ENCODE measurements at regions not wholly inside any gene's neighbourhood (a gene's known extent, or its start where the extent isn't known, plus 50 kb on each side); places are given as distances from the start of the nearest gene placed in this dataset.

- Histone ChIP-seq H3K4me1 (ENCODE audit: control insufficient read depth, insufficient read depth, low read length) (no peaks in the 10 kb centered on the region), H3K27ac (ENCODE audit: extremely low read depth, low read depth, low read length) (no peak overlapping the region), H3K36me3 (ENCODE audit: control insufficient read depth in 2 of 2, insufficient read depth in 1 of 2, low read length in 2 of 2) (no peaks in the 10 kb centered on the region), H3K9me3 (ENCODE audit: control insufficient read depth, insufficient read depth, low read depth, low read length) (no peaks in the 10 kb centered on the region), H3K4me3 (ENCODE audit: low read depth, low read length) (no peak overlapping the region)
- ChIA-PET CTCF (interaction anchor here (0.6 kb wide), 1 partner anchor 131 kb away, joined by 3 read pairs; no protein-coding TSS in a partner anchor), POLR2A (no interaction called here)
- TF ChIP-seq KLF7 (tag by site-specific recombination; IDR thresholded peaks at IDR 0.05; ENCODE audit: borderline replicate concordance) (no peak), ZNF792 (tag by site-specific recombination; IDR thresholded peaks at IDR 0.05) (no peak), ZEB2 (tag by site-specific recombination; IDR thresholded peaks at IDR 0.05) (no peak), ZNF48 (tag by site-specific recombination; IDR thresholded peaks at IDR 0.05) (no peak), GLI4 (tag by site-specific recombination; IDR thresholded peaks at IDR 0.05) (no peak), ZNF302 (tag by site-specific recombination; IDR thresholded peaks at IDR 0.05; ENCODE audit: low read depth) (no peak), ZNF677 (tag by site-specific recombination; IDR thresholded peaks at IDR 0.05) (no peak), SP2 (tag by site-specific recombination; IDR thresholded peaks at IDR 0.05) (no peak), KLF10 (tag by site-specific recombination; IDR thresholded peaks at IDR 0.05) (no peak)
These were observed 1005.0 kb downstream of the TMTC2 start for GRCh38 chr12:83691730-83692129.

GRCh38 chr12:83690465-83690864 lies 1003.8 kb downstream of the TMTC2 start:
- no peak overlapping the region for H3K4me3 ChIP-seq (ENCODE audit: low read depth, low read length)
- ChIA-PET POLR2A (no interaction called here), CTCF (no interaction called here)
- no peaks in the 10 kb centered on the region for H3K4me1 ChIP-seq (ENCODE audit: control insufficient read depth, insufficient read depth, low read length)
- H3K9me3 ChIP-seq (ENCODE audit: control insufficient read depth, insufficient read depth, low read depth, low read length): no peaks in the 10 kb centered on the region
- TF ChIP-seq ZNF157 (tag by site-specific recombination; IDR thresholded peaks at IDR 0.05): no peak
- TF ChIP-seq, protein P1, sequence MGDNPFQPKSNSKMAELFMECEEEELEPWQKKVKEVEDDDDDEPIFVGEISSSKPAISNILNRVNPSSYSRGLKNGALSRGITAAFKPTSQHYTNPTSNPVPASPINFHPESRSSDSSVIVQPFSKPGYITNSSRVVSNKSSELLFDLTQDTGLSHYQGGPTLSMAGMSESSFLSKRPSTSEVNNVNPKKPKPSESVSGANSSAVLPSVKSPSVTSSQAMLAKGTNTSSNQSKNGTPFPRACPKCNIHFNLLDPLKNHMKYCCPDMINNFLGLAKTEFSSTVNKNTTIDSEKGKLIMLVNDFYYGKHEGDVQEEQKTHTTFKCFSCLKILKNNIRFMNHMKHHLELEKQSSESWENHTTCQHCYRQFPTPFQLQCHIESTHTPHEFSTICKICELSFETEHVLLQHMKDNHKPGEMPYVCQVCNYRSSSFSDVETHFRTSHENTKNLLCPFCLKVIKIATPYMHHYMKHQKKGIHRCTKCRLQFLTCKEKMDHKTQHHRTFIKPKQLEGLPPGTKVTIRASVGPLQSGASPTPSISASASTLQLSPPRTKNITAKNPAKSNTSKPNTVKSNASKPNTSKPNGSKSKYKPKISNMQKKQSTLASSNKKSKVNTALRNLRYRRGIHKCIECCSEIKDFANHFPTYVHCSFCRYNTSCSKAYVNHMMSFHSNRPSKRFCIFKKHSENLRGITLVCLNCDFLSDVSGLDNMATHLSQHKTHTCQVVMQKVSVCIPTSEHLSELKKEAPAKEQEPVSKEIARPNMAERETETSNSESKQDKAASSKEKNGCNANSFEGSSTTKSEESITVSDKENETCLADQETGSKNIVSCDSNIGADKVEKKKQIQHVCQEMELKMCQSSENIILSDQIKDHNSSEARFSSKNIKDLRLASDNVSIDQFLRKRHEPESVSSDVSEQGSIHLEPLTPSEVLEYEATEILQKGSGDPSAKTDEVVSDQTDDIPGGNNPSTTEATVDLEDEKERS (tag by site-specific recombination; IDR thresholded peaks at IDR 0.05): no peak
- TF ChIP-seq ZNF239 (tag by site-specific recombination; IDR thresholded peaks at IDR 0.05): no peak
- TF ChIP-seq OSR2 (tag by site-specific recombination; IDR thresholded peaks at IDR 0.05): no peak
- no peak for TF ChIP-seq ZNF280C (tag by site-specific recombination; IDR thresholded peaks at IDR 0.05)
- TF ChIP-seq ZNF48 (tag by site-specific recombination; IDR thresholded peaks at IDR 0.05): no peak
- no peak for TF ChIP-seq ATF2 (tag by site-specific recombination; IDR thresholded peaks at IDR 0.05; ENCODE audit: low read depth)
- TF ChIP-seq ZNF660 (tag by site-specific recombination; IDR thresholded peaks at IDR 0.05): no peak
- no peak for TF ChIP-seq ZNF214 (tag by site-specific recombination; IDR thresholded peaks at IDR 0.05; ENCODE audit: borderline replicate concordance)
- TF ChIP-seq, protein P2, sequence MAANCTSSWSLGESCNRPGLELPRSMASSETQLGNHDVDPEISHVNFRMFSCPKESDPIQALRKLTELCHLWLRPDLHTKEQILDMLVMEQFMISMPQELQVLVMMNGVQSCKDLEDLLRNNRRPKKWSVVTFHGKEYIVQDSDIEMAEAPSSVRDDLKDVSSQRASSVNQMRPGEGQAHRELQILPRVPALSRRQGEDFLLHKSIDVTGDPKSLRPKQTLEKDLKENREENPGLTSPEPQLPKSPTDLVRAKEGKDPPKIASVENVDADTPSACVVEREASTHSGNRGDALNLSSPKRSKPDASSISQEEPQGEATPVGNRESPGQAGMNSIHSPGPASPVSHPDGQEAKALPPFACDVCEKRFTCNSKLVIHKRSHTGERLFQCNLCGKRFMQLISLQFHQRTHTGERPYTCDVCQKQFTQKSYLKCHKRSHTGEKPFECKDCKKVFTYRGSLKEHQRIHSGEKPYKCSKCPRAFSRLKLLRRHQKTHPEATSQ (tag by site-specific recombination; IDR thresholded peaks at IDR 0.05): no peak
- no peak for TF ChIP-seq ZBTB1 (tag by site-specific recombination; IDR thresholded peaks at IDR 0.05)
- TF ChIP-seq MEIS1 (CRISPR knock-in tag; IDR thresholded peaks at IDR 0.05; ENCODE audit: borderline replicate concordance): no peak
- no peak overlapping the region for H3K27ac ChIP-seq (ENCODE audit: extremely low read depth, low read depth, low read length)
- no peaks in the 10 kb centered on the region for H3K36me3 ChIP-seq (ENCODE audit: control insufficient read depth in 2 of 2, insufficient read depth in 1 of 2, low read length in 2 of 2)
